GM21423 (cell line): ENCODE measurements at regions not wholly inside any gene's neighbourhood (a gene's known extent, or its start where the extent isn't known, plus 50 kb on each side); places are given as distances from the start of the nearest gene placed in this dataset.

Experiments used
- ATAC-seq: cut with Tn5 transposase; IDR thresholded peaks from one replicate; pipeline ENCODE4 v1.9.1; 2021; ENCODE audit warnings: mild to moderate bottlenecking, moderate library complexity; ENCODE audit not compliant: unreplicated experiment

DNA sequence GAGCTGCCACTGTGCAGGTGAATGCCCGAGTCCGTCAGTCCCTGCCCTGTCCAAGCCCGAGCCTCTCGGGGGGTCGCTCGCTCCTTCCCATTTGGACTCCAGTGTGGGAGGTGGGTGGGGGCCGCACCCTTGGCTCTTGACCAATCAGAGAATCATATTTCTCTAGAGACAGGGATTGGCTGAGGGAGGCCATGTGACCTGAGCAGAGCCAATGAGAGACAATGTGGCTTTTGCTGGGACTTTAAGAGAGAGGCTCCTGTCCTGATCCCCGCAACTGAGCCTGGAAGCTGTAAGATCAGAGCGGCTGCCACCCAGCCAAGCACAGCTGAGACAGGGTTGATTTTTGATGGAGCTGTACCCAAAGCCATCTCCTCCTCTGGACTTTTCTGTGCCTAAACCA lies 199.3 kb downstream of the TFAP2C start:
- ATAC-seq, result no peak

GRCh38 chr20:56829788-56830385 lies 200.8 kb downstream of the TFAP2C start:
- no peak for ATAC-seq

- ATAC-seq, result no peak
Measured at GRCh38 chr20:56831795-56832194, 202.7 kb downstream of the TFAP2C start.

DNA sequence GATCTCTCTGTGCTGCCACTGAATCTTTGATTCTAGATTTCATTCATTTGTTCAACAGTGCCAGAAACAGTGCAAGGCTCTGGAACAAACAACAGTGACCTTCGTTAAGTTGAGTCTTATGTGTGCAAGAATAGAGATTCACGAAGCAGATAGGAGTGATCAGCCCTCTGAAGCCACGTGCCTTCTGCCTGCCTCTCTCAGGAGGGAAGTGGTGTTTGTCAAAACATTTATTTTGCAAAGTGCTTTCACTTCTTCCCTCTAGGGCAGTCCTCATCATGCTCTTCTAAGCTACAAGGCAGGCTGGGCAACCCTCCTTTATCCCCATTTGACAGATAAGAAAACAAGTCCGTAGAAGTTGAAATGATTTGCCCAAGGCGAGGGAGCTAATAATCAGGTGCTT lies 204.3 kb downstream of the TFAP2C start:
- ATAC-seq, result no peak

DNA sequence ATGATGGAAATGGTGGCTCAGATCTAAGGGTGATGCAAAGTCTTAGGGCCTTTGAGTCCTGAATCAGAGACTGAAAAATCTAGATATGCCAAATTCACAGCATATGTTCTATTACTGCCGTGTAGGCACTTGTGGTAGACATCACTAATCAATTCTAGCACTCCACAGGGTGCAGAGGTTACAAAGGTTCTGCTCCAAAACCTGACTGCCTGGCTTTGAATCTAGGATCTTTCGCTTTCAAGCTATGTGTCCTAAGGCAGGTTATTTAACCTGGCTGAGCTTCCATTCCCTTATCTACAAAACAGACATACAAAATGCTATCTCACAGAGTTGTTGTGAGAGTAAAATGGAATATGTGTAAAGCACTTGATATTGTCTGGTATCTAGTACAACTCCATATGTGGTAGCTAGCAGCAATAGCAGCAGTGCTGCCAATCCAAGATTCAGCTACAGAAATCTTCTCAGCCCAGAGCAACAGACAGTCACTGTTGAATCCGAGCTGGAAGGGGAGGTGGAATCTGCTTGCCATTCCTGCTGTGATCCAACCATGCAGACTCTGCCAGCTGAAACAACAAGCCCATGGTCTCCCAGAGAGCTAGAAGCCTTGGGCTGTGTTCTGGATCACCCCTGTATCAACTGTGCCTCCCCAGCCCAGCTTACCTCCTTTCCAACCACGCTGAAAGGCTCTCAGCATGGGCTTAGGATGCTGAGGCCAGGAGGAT lies 206.9 kb downstream of the TFAP2C start:
- no peak for ATAC-seq

DNA sequence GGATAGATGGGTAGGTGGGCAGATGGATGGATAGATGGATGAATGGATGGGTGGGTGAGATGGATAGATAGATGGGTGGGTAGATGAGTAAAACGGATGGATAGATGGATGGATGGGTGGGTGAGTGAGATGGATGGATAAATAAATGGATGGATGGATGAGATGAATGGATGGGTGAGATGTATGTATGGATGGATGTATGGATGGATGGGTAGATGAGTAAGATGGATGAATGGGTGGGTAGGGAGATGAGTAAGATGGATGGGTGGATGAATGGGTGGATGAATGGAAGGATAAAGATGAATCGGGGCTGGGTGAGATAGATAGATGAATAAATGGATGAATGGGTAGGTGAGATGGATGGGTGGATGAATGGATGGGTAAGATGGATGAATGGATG lies 210.1 kb downstream of the TFAP2C start:
- ATAC-seq, result no peak

DNA sequence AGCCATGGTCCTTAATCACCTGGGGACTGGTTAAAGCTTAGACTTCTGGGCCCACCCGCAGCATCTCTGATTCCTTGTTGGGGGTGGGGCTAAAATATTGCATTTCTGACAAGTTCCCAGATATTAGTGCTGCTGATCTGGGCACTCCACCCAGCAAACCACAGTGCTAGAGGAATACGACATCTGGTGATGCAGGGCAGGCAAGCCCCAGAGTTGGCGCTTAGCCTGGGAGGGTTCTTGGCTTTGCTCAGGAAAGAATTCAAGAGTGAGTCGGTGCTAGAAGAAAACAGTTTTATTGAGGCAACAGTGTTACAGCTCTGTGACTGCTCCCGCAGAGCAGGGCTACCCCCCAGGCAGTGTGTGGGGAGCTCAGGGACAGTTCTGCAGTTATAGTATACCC lies 210.7 kb downstream of the TFAP2C start:
- no peak for ATAC-seq

DNA sequence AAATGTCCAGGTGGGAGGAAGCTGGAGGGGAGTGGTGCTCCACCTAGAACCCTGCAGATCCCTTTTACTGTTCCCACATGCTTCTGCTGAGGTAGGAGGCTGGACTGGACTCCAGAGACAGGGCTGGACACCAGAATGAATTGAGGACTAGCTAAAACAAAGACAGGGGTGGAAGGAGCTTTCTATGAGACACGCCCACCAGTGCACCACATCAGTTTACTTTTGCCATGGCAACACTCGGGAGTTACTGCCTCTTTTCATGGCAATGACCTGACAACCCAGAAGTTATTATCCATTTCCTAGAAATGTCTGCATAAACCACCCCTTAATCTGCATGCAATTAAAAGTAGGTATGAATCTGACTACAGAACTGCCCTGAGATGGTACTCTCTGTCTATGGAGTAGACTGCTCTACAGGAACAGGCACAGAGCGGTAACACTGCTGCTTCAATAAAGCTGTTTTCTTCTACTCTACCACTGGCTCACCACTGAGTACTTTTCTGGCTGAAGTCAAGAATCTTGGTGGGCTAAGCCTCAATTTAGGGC lies 211.7 kb downstream of the TFAP2C start:
- ATAC-seq, result no peak

DNA sequence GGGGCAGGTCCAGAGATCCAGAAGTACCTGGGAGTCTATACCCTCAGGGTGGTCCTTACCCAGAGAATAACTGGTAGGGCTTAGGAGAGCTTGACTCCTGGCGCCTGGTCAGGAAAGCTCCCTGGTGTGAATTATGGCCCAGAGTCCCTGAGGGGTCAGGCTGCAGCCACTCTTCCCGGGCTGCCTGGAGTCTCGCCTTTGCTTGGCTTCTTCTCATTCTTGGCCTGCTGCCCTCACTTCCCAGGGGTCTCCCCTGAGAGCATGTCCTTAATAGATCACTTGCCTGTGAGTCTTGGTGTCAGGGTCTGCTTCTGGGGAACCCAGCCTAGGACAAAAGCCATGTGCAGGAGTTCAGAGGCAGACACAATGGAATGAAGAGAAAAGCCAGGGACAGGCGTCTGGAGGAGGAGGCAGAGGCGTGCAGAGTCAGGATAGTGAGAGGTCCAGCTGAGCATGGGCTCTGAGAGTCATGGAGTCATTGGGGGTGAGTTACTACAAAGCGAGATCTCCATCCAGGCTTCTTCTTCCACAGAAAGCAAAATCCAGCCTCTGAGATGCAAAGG lies 212.3 kb downstream of the TFAP2C start:
- ATAC-seq, result no peak

- no peak for ATAC-seq
Measured at GRCh38 chr20:56842056-56842455, 212.9 kb downstream of the TFAP2C start.

- ATAC-seq, result no peak
Measured at GRCh38 chr20:56843386-56843785, 214.3 kb downstream of the TFAP2C start.

DNA sequence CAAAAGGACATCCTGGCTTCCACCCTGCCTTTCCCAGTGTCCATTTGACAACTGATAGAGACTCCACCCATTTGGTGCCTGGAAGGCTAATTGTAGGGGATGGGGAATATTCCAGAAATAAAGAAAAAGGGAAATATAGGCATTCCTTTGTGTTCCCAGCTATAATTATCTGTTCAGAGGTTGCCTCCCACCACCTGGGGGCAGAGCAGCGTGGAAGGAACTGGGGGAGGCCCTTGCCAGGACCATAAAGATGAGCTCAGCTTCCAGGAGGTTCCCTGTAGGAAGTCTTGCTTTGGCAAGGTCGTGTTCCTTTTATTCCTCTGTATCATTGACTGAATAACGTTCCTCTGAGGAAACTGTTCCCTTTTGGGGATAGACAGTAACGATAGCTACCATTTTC lies 214.7 kb downstream of the TFAP2C start:
- no peak for ATAC-seq

DNA sequence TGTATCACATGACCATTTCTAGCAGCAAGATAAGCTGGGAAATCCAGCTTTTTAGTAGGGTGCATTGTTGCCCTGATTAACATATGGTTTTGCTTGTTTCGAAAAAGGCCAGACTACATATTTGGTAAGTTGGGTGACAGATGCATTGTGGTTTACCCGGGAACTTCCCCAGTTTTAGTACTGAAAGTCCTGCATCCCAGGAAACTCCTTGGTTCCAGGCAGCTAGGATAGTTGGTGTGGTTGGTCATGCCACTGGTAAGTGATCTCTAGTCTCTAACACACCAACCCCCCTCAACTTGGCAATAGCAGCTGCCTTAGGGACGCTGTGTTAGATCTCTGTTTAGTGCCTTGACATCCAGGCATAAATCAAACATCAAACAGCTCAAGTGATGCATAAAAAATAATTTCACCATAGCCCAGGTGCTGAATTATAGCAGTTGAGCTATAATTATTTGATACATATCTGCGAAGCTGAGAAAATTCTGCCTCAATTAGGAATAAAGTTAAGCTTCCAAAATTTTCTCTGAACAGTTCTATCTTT lies 216.5 kb downstream of the TFAP2C start:
- no peak for ATAC-seq

GRCh38 chr20:56848561-56848960 lies 219.5 kb downstream of the TFAP2C start:
- ATAC-seq, result no peak

GRCh38 chr20:56851552-56851951 lies 222.4 kb downstream of the TFAP2C start:
- no peak for ATAC-seq

DNA sequence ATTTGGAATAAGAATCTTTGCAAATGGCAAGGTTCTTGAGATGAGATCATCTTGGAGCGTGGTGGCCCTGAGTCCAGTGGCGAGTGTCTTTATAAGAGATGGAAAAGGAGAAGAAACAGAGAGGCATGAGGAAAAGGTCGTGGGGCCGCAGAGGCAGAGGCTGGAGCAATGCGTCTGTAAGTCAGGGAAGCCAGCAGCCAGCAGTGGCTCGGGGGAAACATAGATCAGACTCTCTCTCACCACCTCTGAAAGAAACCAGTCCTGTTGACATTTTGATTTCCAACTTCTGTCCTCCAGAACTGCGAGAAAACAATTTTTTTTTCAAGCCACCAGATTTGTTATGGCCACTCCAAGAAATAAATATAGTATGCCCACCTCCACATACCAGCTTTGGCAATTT lies 226.6 kb downstream of the TFAP2C start:
- no peak for ATAC-seq

DNA sequence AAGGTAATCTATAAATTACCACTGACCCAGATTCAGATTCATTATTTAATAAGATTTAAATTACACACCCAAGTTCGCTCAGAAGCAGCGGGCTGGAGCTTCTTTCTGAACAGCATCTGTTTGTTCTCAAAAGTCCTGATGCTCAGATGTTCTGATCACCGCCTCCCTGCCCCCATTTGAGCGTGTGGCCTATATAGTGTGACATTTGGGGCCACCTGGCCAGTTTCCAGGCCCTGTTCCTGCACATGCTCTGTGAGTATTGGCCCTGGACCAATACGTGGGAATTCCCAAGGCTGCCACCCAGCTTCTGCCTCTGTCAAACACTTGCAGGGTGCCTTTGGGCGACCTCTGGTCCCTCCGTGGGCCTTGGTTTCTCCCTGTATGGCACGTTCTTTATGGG lies 228.8 kb downstream of the TFAP2C start:
- ATAC-seq, result no peak

- no peak for ATAC-seq
Measured at GRCh38 chr20:56859039-56859800, 230.1 kb downstream of the TFAP2C start.

GRCh38 chr20:56859801-56860261 lies 230.7 kb downstream of the TFAP2C start:
- no peak for ATAC-seq

GRCh38 chr20:56860413-56860812 lies 231.3 kb downstream of the TFAP2C start:
- ATAC-seq, result no peak

DNA sequence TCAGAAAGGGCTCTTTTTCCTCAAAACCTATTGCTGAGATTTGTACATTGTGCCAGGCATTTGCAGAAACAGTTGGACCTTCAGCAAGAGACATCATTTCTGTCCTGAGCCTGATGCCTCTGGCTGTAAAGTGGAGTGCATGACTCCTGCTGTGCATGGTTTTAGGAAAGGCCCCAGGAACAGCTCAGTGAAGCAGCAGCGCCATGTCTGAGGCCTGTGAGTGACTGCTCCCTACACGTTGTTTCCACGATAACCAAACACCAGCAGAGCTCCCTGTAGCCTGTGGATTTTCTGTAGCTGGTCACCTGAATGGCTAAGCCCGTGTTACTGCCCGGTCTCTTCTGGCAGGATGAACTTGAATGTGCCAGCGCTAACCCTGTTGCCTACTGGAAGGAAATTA lies 232.5 kb downstream of the TFAP2C start:
- ATAC-seq, result no peak
